ENCODE measurements at regions not wholly inside any gene's neighbourhood (a gene's known extent, or its start where the extent isn't known, plus 50 kb on each side); places are given as distances from the start of the nearest gene placed in this dataset.

- Histone ChIP-seq H3K36me3 (ENCODE audit: insufficient read depth in 1 of 2, low read depth in 1 of 2) (no peaks in the 10 kb centered on the region), H3K9me3 (peaks cover 4% of the 10 kb centered on the region), H3K4me1 (no peaks in the 10 kb centered on the region), H3K27me3 (ENCODE audit: insufficient read depth in 3 of 3, low read length in 2 of 3) (no peaks in the 10 kb centered on the region), H3K27ac (no peak overlapping the region), H3K4me3 (no peak overlapping the region)
- DNase-seq (no peak), ATAC-seq (no peak)
- TF ChIP-seq, protein P1, sequence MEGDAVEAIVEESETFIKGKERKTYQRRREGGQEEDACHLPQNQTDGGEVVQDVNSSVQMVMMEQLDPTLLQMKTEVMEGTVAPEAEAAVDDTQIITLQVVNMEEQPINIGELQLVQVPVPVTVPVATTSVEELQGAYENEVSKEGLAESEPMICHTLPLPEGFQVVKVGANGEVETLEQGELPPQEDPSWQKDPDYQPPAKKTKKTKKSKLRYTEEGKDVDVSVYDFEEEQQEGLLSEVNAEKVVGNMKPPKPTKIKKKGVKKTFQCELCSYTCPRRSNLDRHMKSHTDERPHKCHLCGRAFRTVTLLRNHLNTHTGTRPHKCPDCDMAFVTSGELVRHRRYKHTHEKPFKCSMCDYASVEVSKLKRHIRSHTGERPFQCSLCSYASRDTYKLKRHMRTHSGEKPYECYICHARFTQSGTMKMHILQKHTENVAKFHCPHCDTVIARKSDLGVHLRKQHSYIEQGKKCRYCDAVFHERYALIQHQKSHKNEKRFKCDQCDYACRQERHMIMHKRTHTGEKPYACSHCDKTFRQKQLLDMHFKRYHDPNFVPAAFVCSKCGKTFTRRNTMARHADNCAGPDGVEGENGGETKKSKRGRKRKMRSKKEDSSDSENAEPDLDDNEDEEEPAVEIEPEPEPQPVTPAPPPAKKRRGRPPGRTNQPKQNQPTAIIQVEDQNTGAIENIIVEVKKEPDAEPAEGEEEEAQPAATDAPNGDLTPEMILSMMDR (IDR thresholded peaks at IDR 0.05), result no peak
- intact Hi-C loops (cut with DNase I), result no loop called here
- 73 to 86% (median 78%) methylated on average over 1 of the region's 1 CpG for WGBS, 3 donors
Observed at GRCh38 chr3:163166197-163166596, 1669.6 kb downstream of the OTOL1 start.

GRCh38 chr3:163159306-163159705 is 1662.7 kb downstream of the OTOL1 start:
- H3K4me3 ChIP-seq, result no peak overlapping the region
- no peaks in the 10 kb centered on the region for H3K27me3 ChIP-seq (ENCODE audit: insufficient read depth in 3 of 3, low read length in 2 of 3)
- intact Hi-C loops (cut with DNase I), result no loop called here
- WGBS, 3 donors, result 52 to 59% (median 57%) methylated on average over 2 of the region's 2 CpGs
- no peaks in the 10 kb centered on the region for H3K36me3 ChIP-seq (ENCODE audit: insufficient read depth in 1 of 2, low read depth in 1 of 2)
- H3K4me1 ChIP-seq, result no peaks in the 10 kb centered on the region
- no peak for ATAC-seq
- no peaks in the 10 kb centered on the region for H3K9me3 ChIP-seq
- TF ChIP-seq, protein P1 (IDR thresholded peaks at IDR 0.05), result no peak
- DNase-seq, result no peak
- no peak overlapping the region for H3K27ac ChIP-seq

GRCh38 chr3:163139600-163139999 is 1643.0 kb downstream of the OTOL1 start:
- TF ChIP-seq, protein P1 (IDR thresholded peaks at IDR 0.05), result no peak
- intact Hi-C loops (cut with DNase I), result no loop called here
- Histone ChIP-seq H3K4me1 (no peaks in the 10 kb centered on the region), H3K4me3 (no peak overlapping the region), H3K27ac (no peak overlapping the region), H3K9me3 (no peaks in the 10 kb centered on the region), H3K36me3 (ENCODE audit: insufficient read depth in 1 of 2, low read depth in 1 of 2) (no peaks in the 10 kb centered on the region), H3K27me3 (ENCODE audit: insufficient read depth in 3 of 3, low read length in 2 of 3) (no peaks in the 10 kb centered on the region)
- no peak for ATAC-seq
- no peak for DNase-seq
- WGBS, 3 donors, result 89 to 91% (median 90%) methylated on average over 4 of the region's 4 CpGs

DNA sequence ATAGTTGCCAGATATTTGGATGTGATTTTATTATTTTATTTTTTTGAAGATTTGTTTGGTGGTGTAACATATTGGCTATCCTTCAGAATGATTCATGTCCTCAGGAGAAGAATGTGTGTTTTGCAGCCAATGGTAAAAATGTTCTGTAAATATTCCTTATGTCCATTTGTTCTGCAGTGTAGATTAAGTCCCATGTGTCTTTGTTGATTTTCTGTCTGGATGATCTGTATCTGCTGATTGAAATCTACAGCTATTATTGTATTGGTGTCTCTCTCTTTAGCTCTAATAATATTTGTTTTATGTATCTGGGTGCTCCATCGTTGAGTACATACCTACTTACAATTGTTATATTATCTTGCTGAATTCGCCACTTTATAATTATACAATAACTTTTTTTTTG is 1641.7 kb downstream of the OTOL1 start:
- no peaks in the 10 kb centered on the region for H3K4me1 ChIP-seq
- H3K36me3 ChIP-seq (ENCODE audit: insufficient read depth in 1 of 2, low read depth in 1 of 2), result no peaks in the 10 kb centered on the region
- H3K27me3 ChIP-seq (ENCODE audit: insufficient read depth in 3 of 3, low read length in 2 of 3), result no peaks in the 10 kb centered on the region
- intact Hi-C loops (cut with DNase I), result no loop called here
- H3K9me3 ChIP-seq, result no peaks in the 10 kb centered on the region
- ATAC-seq, result no peak
- no peak for DNase-seq
- H3K27ac ChIP-seq, result no peak overlapping the region
- TF ChIP-seq, protein P1 (IDR thresholded peaks at IDR 0.05), result no peak
- no peak overlapping the region for H3K4me3 ChIP-seq
- 87 to 91% (median 90%) methylated on average over 2 of the region's 2 CpGs for WGBS, 3 donors

GRCh38 chr3:163132111-163132510 is 1635.5 kb downstream of the OTOL1 start:
- intact Hi-C loops (cut with DNase I), result no loop called here
- Histone ChIP-seq H3K4me3 (no peak overlapping the region), H3K9me3 (peaks cover 6% of the 10 kb centered on the region), H3K36me3 (ENCODE audit: insufficient read depth in 1 of 2, low read depth in 1 of 2) (no peaks in the 10 kb centered on the region), H3K27me3 (ENCODE audit: insufficient read depth in 3 of 3, low read length in 2 of 3) (no peaks in the 10 kb centered on the region), H3K4me1 (no peaks in the 10 kb centered on the region), H3K27ac (no peak overlapping the region)
- TF ChIP-seq, protein P1 (IDR thresholded peaks at IDR 0.05), result no peak
- DNase-seq (no peak), ATAC-seq (no peak)
- WGBS, 3 donors, result 95 to 98% (median 97%) methylated on average over 5 of the region's 5 CpGs

Measured in psoas muscle (tissue), 7 donors.